ENCODE measurements at regions not wholly inside any gene's neighbourhood (a gene's known extent, or its start where the extent isn't known, plus 50 kb on each side); places are given as distances from the start of the nearest gene placed in this dataset.

DNA sequence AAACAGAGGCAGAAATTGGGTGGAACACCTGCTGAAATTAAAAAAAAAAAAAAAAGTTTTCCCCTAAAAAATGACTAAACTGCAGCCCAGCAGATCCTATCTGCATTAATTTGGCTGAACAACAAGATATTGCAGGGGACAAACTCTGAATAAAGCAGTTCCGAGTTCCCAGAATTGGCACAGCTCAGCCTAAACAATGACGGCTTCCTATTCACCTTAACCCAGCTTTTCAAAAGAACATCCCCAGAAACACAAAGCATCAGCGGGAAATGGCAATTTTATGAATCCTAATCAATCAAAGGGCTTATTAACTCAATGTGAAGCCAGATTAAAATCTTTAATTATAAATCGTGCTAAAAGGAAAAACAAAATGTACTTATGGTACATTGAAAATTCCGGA is 497.8 kb upstream of the ZFHX3 start:
- Histone ChIP-seq H3K4me3 (ENCODE audit: low read depth, low read length) (no peak overlapping the region), H3K27ac (no peak overlapping the region), H3K27me3 (replicated peaks) (peaks cover 21% of the 10 kb centered on the region), H3K36me3 (replicated peaks) (no peaks in the 10 kb centered on the region)
- TF ChIP-seq, protein P1, sequence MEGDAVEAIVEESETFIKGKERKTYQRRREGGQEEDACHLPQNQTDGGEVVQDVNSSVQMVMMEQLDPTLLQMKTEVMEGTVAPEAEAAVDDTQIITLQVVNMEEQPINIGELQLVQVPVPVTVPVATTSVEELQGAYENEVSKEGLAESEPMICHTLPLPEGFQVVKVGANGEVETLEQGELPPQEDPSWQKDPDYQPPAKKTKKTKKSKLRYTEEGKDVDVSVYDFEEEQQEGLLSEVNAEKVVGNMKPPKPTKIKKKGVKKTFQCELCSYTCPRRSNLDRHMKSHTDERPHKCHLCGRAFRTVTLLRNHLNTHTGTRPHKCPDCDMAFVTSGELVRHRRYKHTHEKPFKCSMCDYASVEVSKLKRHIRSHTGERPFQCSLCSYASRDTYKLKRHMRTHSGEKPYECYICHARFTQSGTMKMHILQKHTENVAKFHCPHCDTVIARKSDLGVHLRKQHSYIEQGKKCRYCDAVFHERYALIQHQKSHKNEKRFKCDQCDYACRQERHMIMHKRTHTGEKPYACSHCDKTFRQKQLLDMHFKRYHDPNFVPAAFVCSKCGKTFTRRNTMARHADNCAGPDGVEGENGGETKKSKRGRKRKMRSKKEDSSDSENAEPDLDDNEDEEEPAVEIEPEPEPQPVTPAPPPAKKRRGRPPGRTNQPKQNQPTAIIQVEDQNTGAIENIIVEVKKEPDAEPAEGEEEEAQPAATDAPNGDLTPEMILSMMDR (IDR thresholded peaks at IDR 0.05; ENCODE audit: low read depth, low read length, missing control alignments) = no peak
- in situ Hi-C loops (cut with HindIII; ENCODE audit: low pct_ligation_motif_present, low sequenced_read_pairs) = no loop called here
- no peak for DNase-seq

GRCh38 chr16:73545290-73545689 is 497.4 kb upstream of the ZFHX3 start:
- Histone ChIP-seq H3K27ac (no peak overlapping the region), H3K4me3 (ENCODE audit: low read depth, low read length) (no peak overlapping the region), H3K36me3 (replicated peaks) (no peaks in the 10 kb centered on the region), H3K27me3 (replicated peaks) (peaks cover 21% of the 10 kb centered on the region)
- in situ Hi-C loops (cut with HindIII; ENCODE audit: low pct_ligation_motif_present, low sequenced_read_pairs) = no loop called here
- TF ChIP-seq, protein P1 (IDR thresholded peaks at IDR 0.05; ENCODE audit: low read depth, low read length, missing control alignments) = no peak
- no peak for DNase-seq

DNA sequence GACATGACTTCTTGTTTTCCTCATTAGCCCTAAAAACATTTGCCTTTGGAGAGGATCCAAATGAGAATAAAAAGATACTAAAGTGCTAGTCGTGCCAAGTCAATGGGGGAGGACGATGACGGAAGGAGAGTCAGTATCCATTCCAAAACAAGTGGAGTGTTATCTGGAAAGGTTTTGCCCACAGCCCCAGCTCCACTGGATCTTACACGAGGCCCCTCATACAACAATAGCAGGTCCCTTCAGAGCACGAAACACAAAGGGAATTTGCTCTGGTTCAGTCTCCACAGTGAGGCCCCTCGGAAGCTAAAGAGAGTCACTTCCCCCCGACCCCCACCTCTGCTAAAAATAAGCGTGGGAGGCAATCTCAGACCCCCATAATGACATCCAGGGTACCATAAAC is 496.9 kb upstream of the ZFHX3 start:
- peaks cover 21% of the 10 kb centered on the region for H3K27me3 ChIP-seq (replicated peaks)
- TF ChIP-seq, protein P1 (IDR thresholded peaks at IDR 0.05; ENCODE audit: low read depth, low read length, missing control alignments) = no peak
- H3K4me3 ChIP-seq (ENCODE audit: low read depth, low read length) = no peak overlapping the region
- DNase-seq = no peak
- H3K36me3 ChIP-seq (replicated peaks) = no peaks in the 10 kb centered on the region
- in situ Hi-C loops (cut with HindIII; ENCODE audit: low pct_ligation_motif_present, low sequenced_read_pairs) = no loop called here
- H3K27ac ChIP-seq = no peak overlapping the region

DNA sequence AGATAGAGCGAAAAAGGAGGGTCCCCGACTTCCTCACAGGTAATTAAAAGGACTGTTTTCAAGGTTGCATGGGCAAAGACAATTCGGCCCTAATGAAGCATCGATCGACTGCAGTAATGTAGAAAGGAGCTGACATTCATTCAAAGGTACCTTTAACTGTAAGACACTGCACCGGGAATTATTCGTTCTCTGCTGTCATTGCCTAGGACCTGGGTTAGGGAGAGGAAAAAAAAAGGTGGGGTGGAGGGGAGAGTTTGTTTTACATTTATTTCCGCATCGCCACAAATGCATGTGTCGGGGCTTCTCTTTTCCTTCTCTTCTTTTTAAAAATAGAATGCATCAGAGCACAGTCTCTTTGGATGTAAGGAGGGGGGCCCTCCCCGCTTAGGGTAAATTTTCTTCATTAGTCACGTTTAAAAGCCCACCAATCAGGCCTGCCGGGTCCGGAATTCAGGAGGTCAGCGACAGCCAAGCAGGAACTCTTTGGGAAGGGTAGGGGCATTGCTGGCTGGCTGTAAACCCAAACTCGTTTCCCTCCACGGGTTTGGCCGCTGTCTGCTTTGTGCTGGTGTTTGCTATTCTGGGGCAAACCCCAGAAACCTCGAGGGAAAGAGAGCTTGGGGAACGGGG is 496.2 kb upstream of the ZFHX3 start:
- Histone ChIP-seq H3K36me3 (replicated peaks) (no peaks in the 10 kb centered on the region), H3K4me3 (ENCODE audit: low read depth, low read length) (no peak overlapping the region), H3K27ac (no peak overlapping the region), H3K27me3 (replicated peaks) (peaks cover 21% of the 10 kb centered on the region)
- in situ Hi-C loops (cut with HindIII; ENCODE audit: low pct_ligation_motif_present, low sequenced_read_pairs) = no loop called here
- DNase-seq = no peak
- TF ChIP-seq, protein P1 (IDR thresholded peaks at IDR 0.05; ENCODE audit: low read depth, low read length, missing control alignments) = no peak

DNA sequence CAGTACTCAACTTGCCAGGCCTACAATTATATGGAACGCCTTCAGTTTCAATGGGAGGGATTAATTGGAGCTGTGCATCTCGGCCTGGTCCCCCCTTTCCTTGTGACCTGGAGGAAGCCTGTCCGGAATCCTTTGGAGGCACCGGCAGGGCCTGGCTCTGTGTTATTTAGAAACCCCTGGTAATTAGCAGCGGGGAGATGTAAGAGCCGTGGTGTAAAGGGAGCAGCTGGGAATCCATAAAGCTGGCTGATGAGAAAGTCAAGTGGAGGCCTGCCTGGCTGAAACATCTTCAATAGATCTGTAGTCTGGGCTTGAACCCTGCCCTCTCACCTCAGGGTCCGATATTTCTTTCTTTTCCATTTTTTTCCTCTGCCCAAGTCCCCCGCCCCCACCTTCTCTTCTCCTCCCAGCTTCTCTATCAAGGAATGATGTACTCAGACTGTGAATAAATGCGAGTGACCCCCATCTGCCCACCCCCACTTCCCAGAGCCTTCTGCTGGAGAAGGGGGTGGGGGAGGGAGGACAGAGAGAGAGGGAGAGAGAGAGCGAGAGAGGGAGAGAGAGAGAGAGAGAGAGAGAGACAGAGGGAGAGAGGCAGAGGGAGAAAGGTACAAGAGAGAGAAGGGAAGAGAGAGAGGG is 495.5 kb upstream of the ZFHX3 start:
- no peak overlapping the region for H3K4me3 ChIP-seq (ENCODE audit: low read depth, low read length)
- H3K27ac ChIP-seq = no peak overlapping the region
- peaks cover 21% of the 10 kb centered on the region for H3K27me3 ChIP-seq (replicated peaks)
- DNase-seq = no peak
- TF ChIP-seq, protein P1 (IDR thresholded peaks at IDR 0.05; ENCODE audit: low read depth, low read length, missing control alignments) = no peak
- in situ Hi-C loops (cut with HindIII; ENCODE audit: low pct_ligation_motif_present, low sequenced_read_pairs) = no loop called here
- no peaks in the 10 kb centered on the region for H3K36me3 ChIP-seq (replicated peaks)

- H3K4me3 ChIP-seq (ENCODE audit: low read depth, low read length) = no peak overlapping the region
- peaks cover 21% of the 10 kb centered on the region for H3K27me3 ChIP-seq (replicated peaks)
- H3K27ac ChIP-seq = no peak overlapping the region
- H3K36me3 ChIP-seq (replicated peaks) = no peaks in the 10 kb centered on the region
- TF ChIP-seq, protein P1 (IDR thresholded peaks at IDR 0.05; ENCODE audit: low read depth, low read length, missing control alignments) = no peak
- DNase-seq = no peak
- in situ Hi-C loops (cut with HindIII; ENCODE audit: low pct_ligation_motif_present, low sequenced_read_pairs) = no loop called here
These were observed 495.0 kb upstream of the ZFHX3 start for GRCh38 chr16:73542885-73543284.
